ENCODE measurements at regions not wholly inside any gene's neighbourhood (a gene's known extent, or its start where the extent isn't known, plus 50 kb on each side); places are given as distances from the start of the nearest gene placed in this dataset.

DNA sequence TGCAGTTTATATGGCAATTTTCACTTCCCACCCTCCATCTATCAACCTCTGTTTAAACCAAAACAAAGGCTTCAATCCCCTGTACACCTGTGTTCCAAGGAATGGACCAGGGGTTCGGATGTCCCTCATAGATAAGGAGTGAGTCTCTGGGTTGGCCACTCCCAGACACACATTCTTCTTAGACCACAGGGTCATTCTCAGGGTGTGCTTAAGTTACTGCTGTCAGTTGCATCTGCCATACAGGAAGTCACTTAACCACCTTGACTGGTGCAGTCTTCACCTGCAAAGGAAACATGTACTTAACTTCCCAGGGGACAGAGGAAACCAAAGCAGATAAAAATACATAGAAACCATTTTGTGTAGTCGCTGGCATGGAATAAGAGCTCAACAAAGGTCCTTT, 151.0 kb upstream of the NDUFV2 start:
- Histone ChIP-seq H3K79me2 (ENCODE audit: insufficient read depth, low read depth, low read length) (no peaks in the 10 kb centered on the region), H2AFZ (ENCODE audit: low read length) (peak overlapping the region; percentile 69; the same call in 1 of the 2 replicates), H3K9me3 (ENCODE audit: low read length) (peaks cover 23% of the 10 kb centered on the region), H3K27ac (ENCODE audit: low read depth, low read length, poor library complexity, severe bottlenecking) (peak overlapping the region; percentile 91), H3K4me1 (ENCODE audit: insufficient read depth, low read length, poor library complexity, severe bottlenecking) (peaks cover 72% of the 10 kb centered on the region), H3K4me3 (ENCODE audit: low read depth, low read length, poor library complexity, severe bottlenecking) (peak overlapping the region; percentile 38), H3K9me2 (ENCODE audit: insufficient read depth, low read length) (no peaks in the 10 kb centered on the region), H3K4me2 (ENCODE audit: low read length) (peak overlapping the region; percentile 66), H4K20me1 (ENCODE audit: insufficient read depth, low read length) (no peaks in the 10 kb centered on the region), H3K36me3 (ENCODE audit: insufficient read depth, low read length) (peaks cover 13% of the 10 kb centered on the region)
- ChIA-PET CTCF (ENCODE audit: unreplicated experiment) (interaction anchor here (0.7 to 1.2 kb wide), 3 partner anchors 11 to 248 kb away, joined by 3 to 5 read pairs (median 3); no protein-coding TSS in a partner anchor), POLR2A (interaction anchor here (0.7 to 2.9 kb wide), 10 partner anchors 8 to 103 kb away, joined by 3 to 10 read pairs (median 6); no protein-coding TSS in a partner anchor)
- no TSS peak for BruUV-seq (replicated peaks)
- peak; percentile 96 for DNase-seq (ENCODE audit: low spot score)
- intact Hi-C loops (cut with micrococcal nuclease; ENCODE audit: unreplicated experiment): loop anchor here (1.0 kb wide), 1 partner anchor 39 kb away; no protein-coding TSS in a partner anchor
- TF ChIP-seq CTCF (conservative IDR thresholded peaks at IDR 0.05; ENCODE audit: low read length) (no peak), EZH2phosphoT487 (IDR thresholded peaks at IDR 0.05; ENCODE audit: borderline replicate concordance, low read depth, low read length) (no peak)

GRCh38 chr18:8952174-8952573, 150.3 kb upstream of the NDUFV2 start:
- peak overlapping the region; percentile 69; the same call in 1 of the 2 replicates for H2AFZ ChIP-seq (ENCODE audit: low read length)
- POLR2A ChIA-PET: interaction anchor here (0.6 to 2.9 kb wide), 9 partner anchors 9 to 255 kb away, joined by 3 to 10 read pairs (median 5); no protein-coding TSS in a partner anchor
- CTCF ChIA-PET (ENCODE audit: unreplicated experiment): interaction anchor here (1.1 to 1.2 kb wide), 2 partner anchors 10 to 30 kb away, joined by 3 to 5 read pairs; no protein-coding TSS in a partner anchor
- no TSS peak for BruUV-seq (replicated peaks)
- H4K20me1 ChIP-seq (ENCODE audit: insufficient read depth, low read length): no peaks in the 10 kb centered on the region
- peak overlapping the region; percentile 38 for H3K4me3 ChIP-seq (ENCODE audit: low read depth, low read length, poor library complexity, severe bottlenecking)
- H3K9me3 ChIP-seq (ENCODE audit: low read length): peaks cover 27% of the 10 kb centered on the region; the same call in 1 of the 2 replicates
- H3K36me3 ChIP-seq (ENCODE audit: insufficient read depth, low read length): peaks cover 13% of the 10 kb centered on the region
- no peaks in the 10 kb centered on the region for H3K79me2 ChIP-seq (ENCODE audit: insufficient read depth, low read depth, low read length)
- TF ChIP-seq EZH2phosphoT487 (IDR thresholded peaks at IDR 0.05; ENCODE audit: borderline replicate concordance, low read depth, low read length) (no peak), CTCF (conservative IDR thresholded peaks at IDR 0.05; ENCODE audit: low read length) (no peak)
- H3K4me2 ChIP-seq (ENCODE audit: low read length): peak overlapping the region; percentile 66
- H3K9me2 ChIP-seq (ENCODE audit: insufficient read depth, low read length): no peaks in the 10 kb centered on the region
- DNase-seq (ENCODE audit: low spot score): peak; percentile 63
- H3K4me1 ChIP-seq (ENCODE audit: insufficient read depth, low read length, poor library complexity, severe bottlenecking): peaks cover 72% of the 10 kb centered on the region
- peak overlapping the region; percentile 91 for H3K27ac ChIP-seq (ENCODE audit: low read depth, low read length, poor library complexity, severe bottlenecking)
- intact Hi-C loops (cut with micrococcal nuclease; ENCODE audit: unreplicated experiment): no loop called here

Data from OCI-LY7 (cell line).